Keratinocyte (primary cell): ENCODE measurements at regions not wholly inside any gene's neighbourhood (a gene's known extent, or its start where the extent isn't known, plus 50 kb on each side); places are given as distances from the start of the nearest gene placed in this dataset.

Source experiments
- DNase-seq: peaks from one replicate; pipeline ENCODE4 v3.0.0-alpha.2; 2011; ENCODE audit warnings: low read depth, missing footprints, low spot score
- FAIRE-seq: peaks from 2 replicates; lab custom pipeline; 2011; peaks lifted over from hg19 to GRCh38; lab: Jason Lieb, UNC
- H2AFZ ChIP-seq: 2 replicates; pipeline ENCODE4 v1.6.0; 2012; ENCODE audit warnings: low read length, control low read depth, inconsistent platforms; ENCODE audit not compliant: control insufficient read depth
- H3K27ac ChIP-seq: 2 replicates; pipeline ENCODE4 v1.5.1; 2011; ENCODE audit warnings: low read length; ENCODE audit not compliant: control insufficient read depth, insufficient read depth
- H3K27me3 ChIP-seq: 3 replicates; pipeline ENCODE4 v1.6.0; 2011; ENCODE audit warnings: low read length; ENCODE audit not compliant: control insufficient read depth, insufficient read depth; ENCODE audit errors: extremely low read depth
- H3K36me3 ChIP-seq, 2 experiments: 2 replicates in 1 of 2; 3 replicates in 1 of 2; pipeline ENCODE4 v1.5.1; 2011; ENCODE audit warnings: low read length in 2 of 2, mild to moderate bottlenecking in 1 of 2; ENCODE audit not compliant: control insufficient read depth in 2 of 2, insufficient read depth in 2 of 2; ENCODE audit errors: extremely low read depth in 1 of 2
- H3K4me1 ChIP-seq: 3 replicates; pipeline ENCODE4 v1.5.1; 2011; ENCODE audit warnings: low read length; ENCODE audit not compliant: control insufficient read depth, insufficient read depth; ENCODE audit errors: extremely low read depth
- H3K4me2 ChIP-seq: 3 replicates; pipeline ENCODE4 v1.6.0; 2011; ENCODE audit warnings: low read depth, low read length; ENCODE audit not compliant: control insufficient read depth, insufficient read depth; ENCODE audit errors: extremely low read depth
- H3K4me3 ChIP-seq, 3 experiments: fragments of 200-600 bp in 1 of 3; sonication (generic) in 1 of 3; 2 replicates in 2 of 3; 3 replicates in 1 of 3; pipeline ENCODE4 v1.5.1; 2011 to 2016; ENCODE audit warnings: low read length in 3 of 3, mild to moderate bottlenecking in 3 of 3, control low read depth in 2 of 3, inconsistent platforms in 1 of 3, low read depth in 1 of 3, mixed read lengths in 1 of 3, mixed run types in 1 of 3, moderate library complexity in 1 of 3; ENCODE audit not compliant: control insufficient read depth in 2 of 3, insufficient read depth in 2 of 3; ENCODE audit errors: extremely low read depth in 1 of 3
- H3K79me2 ChIP-seq: 2 replicates; pipeline ENCODE4 v1.6.0; 2012; ENCODE audit warnings: low read length; ENCODE audit not compliant: control insufficient read depth, insufficient read depth
- H3K9ac ChIP-seq: 3 replicates; pipeline ENCODE4 v1.6.0; 2011; ENCODE audit warnings: low read length; ENCODE audit not compliant: control insufficient read depth, insufficient read depth; ENCODE audit errors: extremely low read depth
- H3K9me1 ChIP-seq: 3 replicates; pipeline ENCODE4 v1.6.0; 2011; ENCODE audit warnings: low read length; ENCODE audit not compliant: control insufficient read depth, insufficient read depth; ENCODE audit errors: extremely low read depth
- H3K9me3 ChIP-seq: 2 replicates; pipeline ENCODE4 v1.5.1; 2012; ENCODE audit warnings: low read depth, low read length; ENCODE audit not compliant: control insufficient read depth
- H4K20me1 ChIP-seq: 3 replicates; pipeline ENCODE4 v1.6.0; 2011; ENCODE audit warnings: low read length; ENCODE audit not compliant: control insufficient read depth, insufficient read depth; ENCODE audit errors: extremely low read depth
- CTCF ChIP-seq, 3 experiments: IDR thresholded peaks in 1 of 3; conservative IDR thresholded peaks in 1 of 3; optimal IDR thresholded peaks in 1 of 3; 2 replicates in 2 of 3; 3 replicates in 1 of 3; pipeline versions ENCODE3 to v1.5.1; 2011; ENCODE audit warnings: low read length in 3 of 3, mild to moderate bottlenecking in 3 of 3, moderate library complexity in 2 of 3, control low read depth in 1 of 3, inconsistent platforms in 1 of 3; ENCODE audit not compliant: insufficient read depth in 2 of 3; ENCODE audit errors: extremely low read depth in 1 of 3
- EZH2 ChIP-seq: IDR thresholded peaks from one replicate; pipeline ENCODE4 v1.6.1; 2012; ENCODE audit warnings: inconsistent platforms, mild to moderate bottlenecking, low read length, moderate library complexity
- dilution Hi-C: fragments of 300-500 bp; cut with MboI; formaldehyde crosslinking; loops from one replicate; pipeline ENCODE4 v1.7.0; 2020; ENCODE audit warnings: low sequenced_read_pairs; ENCODE audit not compliant: extremely low pct_ligation_motif_present

- no peak for FAIRE-seq
- TF ChIP-seq EZH2 (no peak), CTCF (optimal IDR thresholded peaks at IDR 0.05 in 1 of 3, IDR thresholded peaks at IDR 0.05 in 1 of 3, conservative IDR thresholded peaks at IDR 0.05 in 1 of 3; ENCODE audit: extremely low read depth in 1 of 3, insufficient read depth in 2 of 3, low read length in 3 of 3) (peak; percentile 56 to 79 (median 63))
These were observed 322.8 kb upstream of the EDNRB start for GRCh38 chr13:78241278-78241919.

GRCh38 chr13:78239714-78240113, 321.1 kb upstream of the EDNRB start:
- H3K79me2 ChIP-seq: no peaks in the 10 kb centered on the region
- H3K9ac ChIP-seq: no peak overlapping the region
- no peaks in the 10 kb centered on the region for H3K9me3 ChIP-seq
- no peaks in the 10 kb centered on the region for H3K36me3 ChIP-seq
- no peak overlapping the region for H3K27ac ChIP-seq
- H3K9me1 ChIP-seq: no peaks in the 10 kb centered on the region
- DNase-seq: no peak
- TF ChIP-seq EZH2: no peak
- TF ChIP-seq CTCF (optimal IDR thresholded peaks at IDR 0.05 in 1 of 3, IDR thresholded peaks at IDR 0.05 in 1 of 3, conservative IDR thresholded peaks at IDR 0.05 in 1 of 3; ENCODE audit: extremely low read depth in 1 of 3, insufficient read depth in 2 of 3, low read length in 3 of 3): no peak
- no peak overlapping the region for H2AFZ ChIP-seq
- H3K27me3 ChIP-seq: no peaks in the 10 kb centered on the region
- H4K20me1 ChIP-seq: no peaks in the 10 kb centered on the region
- no peak overlapping the region for H3K4me2 ChIP-seq
- dilution Hi-C loops: no loop called here
- no peaks in the 10 kb centered on the region for H3K4me1 ChIP-seq
- no peak overlapping the region for H3K4me3 ChIP-seq
- no peak for FAIRE-seq

More at GRCh38 chr13:78241278-78241919, 322.8 kb upstream of the EDNRB start:
- dilution Hi-C loops: no loop called here
- Histone ChIP-seq H3K27me3 (no peaks in the 10 kb centered on the region), H3K9me1 (no peaks in the 10 kb centered on the region), H2AFZ (no peak overlapping the region), H3K4me3 (no peak overlapping the region), H3K27ac (no peak overlapping the region), H4K20me1 (no peaks in the 10 kb centered on the region), H3K79me2 (no peaks in the 10 kb centered on the region), H3K36me3 (no peaks in the 10 kb centered on the region), H3K9ac (no peak overlapping the region), H3K9me3 (no peaks in the 10 kb centered on the region), H3K4me2 (no peak overlapping the region), H3K4me1 (no peaks in the 10 kb centered on the region)
- no peak for DNase-seq
